GM12878 (cell line): ENCODE measurements at regions not wholly inside any gene's neighbourhood (a gene's known extent, or its start where the extent isn't known, plus 50 kb on each side); places are given as distances from the start of the nearest gene placed in this dataset.

Experiments used
- BHLHE40 ChIP-seq, 2 experiments: fragments of 450-650 bp in 1 of 2; IDR thresholded peaks; 2 replicates each; pipeline ENCODE4 v1.6.1; 2011 to 2017; ENCODE audit warnings: low read depth in 2 of 2, borderline replicate concordance in 1 of 2, improper control_type of control experiment in 1 of 2, low read length in 1 of 2, mild to moderate bottlenecking in 1 of 2
- CTCF ChIP-seq, 3 experiments: IDR thresholded peaks in 2 of 3; conservative IDR thresholded peaks in 1 of 3; 2 replicates each; pipeline ENCODE4 v1.5.1; 2011; ENCODE audit warnings: low read depth in 3 of 3, low read length in 3 of 3, mild to moderate bottlenecking in 3 of 3, control low read depth in 2 of 3, moderate library complexity in 2 of 3, inconsistent platforms in 1 of 3, mixed read lengths in 1 of 3; ENCODE audit not compliant: control insufficient read depth in 2 of 3, insufficient read depth in 1 of 3; ENCODE audit errors: extremely low read depth in 1 of 3
- FOXK2 ChIP-seq: fragments of 450-650 bp; IDR thresholded peaks from 2 replicates; pipeline ENCODE4 v1.6.1; 2017; ENCODE audit warnings: mild to moderate bottlenecking, moderate library complexity
- JUNB ChIP-seq: IDR thresholded peaks from 2 replicates; pipeline ENCODE4 v1.6.1; 2016; ENCODE audit warnings: antibody characterized with exemption, mild to moderate bottlenecking
- POLR2AphosphoS5 ChIP-seq: IDR thresholded peaks from 2 replicates; pipeline ENCODE4 v1.6.1; 2011; ENCODE audit warnings: mild to moderate bottlenecking, low read length, inconsistent platforms
- SKIL ChIP-seq: fragments of 450-650 bp; IDR thresholded peaks from 2 replicates; pipeline ENCODE4 v1.6.1; 2017; ENCODE audit warnings: mild to moderate bottlenecking, low read depth, inconsistent platforms; ENCODE audit not compliant: poor library complexity, severe bottlenecking
- SMC3 ChIP-seq: IDR thresholded peaks from 2 replicates; pipeline ENCODE4 v1.6.1; 2011; ENCODE audit warnings: low read length, improper control_type of control experiment, borderline replicate concordance
- ZBTB4 ChIP-seq: fragments of 450-650 bp; formaldehyde crosslinking; IDR thresholded peaks from 2 replicates; pipeline ENCODE4 v1.4.0; 2022; ENCODE audit warnings: mild to moderate bottlenecking, moderate library complexity

GRCh38 chr15:20644896-20645295 lies 103.3 kb upstream of the GOLGA6L6 start:
- TF ChIP-seq FOXK2 (no peak), CTCF (IDR thresholded peaks at IDR 0.05 in 2 of 3, conservative IDR thresholded peaks at IDR 0.05 in 1 of 3; ENCODE audit: control insufficient read depth in 2 of 3, extremely low read depth in 1 of 3, insufficient read depth in 1 of 3, low read depth in 3 of 3, low read length in 3 of 3) (no peak), BHLHE40 (IDR thresholded peaks at IDR 0.05; ENCODE audit: borderline replicate concordance in 1 of 2, low read depth in 2 of 2, low read length in 1 of 2) (no peak), SMC3 (no peak), ZBTB4 (no peak), JUNB (no peak), POLR2AphosphoS5 (no peak), SKIL (no peak)
